GM10266 (cell line): ENCODE measurements at regions not wholly inside any gene's neighbourhood (a gene's known extent, or its start where the extent isn't known, plus 50 kb on each side); places are given as distances from the start of the nearest gene placed in this dataset.

Source experiments
- DNase-seq: peaks from one replicate; pipeline ENCODE4 v3.0.0; 2012; ENCODE audit errors: extremely low spot score
- TF ChIP-seq, protein P1 (sequence below): IDR thresholded peaks from 2 replicates; pipeline ENCODE4 v1.5.1; 2012; ENCODE audit warnings: mild to moderate bottlenecking, low read depth; ENCODE audit not compliant: control insufficient read depth, insufficient read depth; ENCODE audit errors: missing control alignments

DNA sequence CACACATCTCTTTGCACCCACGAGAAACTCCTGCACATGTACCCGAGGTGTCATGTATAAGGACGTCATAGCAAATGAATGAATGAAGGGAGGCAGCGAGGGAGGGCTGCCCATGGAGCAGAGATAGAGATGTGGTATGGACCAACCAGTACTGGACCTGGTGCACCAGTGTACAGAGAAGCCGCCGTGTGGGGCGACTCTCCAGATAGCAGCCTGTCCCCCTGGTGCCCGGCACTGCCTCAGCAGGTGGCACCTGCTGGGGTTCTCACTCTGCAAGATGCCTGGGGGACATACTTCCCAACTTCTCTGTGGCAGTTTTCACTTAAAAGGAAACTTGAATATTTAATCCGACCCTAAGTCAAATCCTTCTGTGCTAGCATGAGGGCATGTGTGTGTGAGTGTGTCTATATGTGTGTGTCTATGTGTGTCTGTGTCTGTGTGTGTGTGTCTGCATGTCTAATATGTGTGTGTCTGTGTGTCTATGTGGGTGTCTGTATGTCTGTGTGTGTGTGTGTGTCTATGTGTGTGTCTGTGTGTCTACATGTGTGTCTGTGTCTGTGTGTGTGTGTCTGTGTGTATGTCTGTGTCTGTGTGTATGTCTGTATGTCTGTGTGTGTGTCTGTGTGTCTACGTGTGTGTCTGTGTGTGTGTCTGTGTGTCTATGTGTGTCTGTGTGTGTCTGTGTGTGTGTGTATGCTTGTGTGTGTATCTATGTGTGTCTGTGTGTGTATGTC, 132.0 kb downstream of the RNASET2 start:
- TF ChIP-seq, protein P1, sequence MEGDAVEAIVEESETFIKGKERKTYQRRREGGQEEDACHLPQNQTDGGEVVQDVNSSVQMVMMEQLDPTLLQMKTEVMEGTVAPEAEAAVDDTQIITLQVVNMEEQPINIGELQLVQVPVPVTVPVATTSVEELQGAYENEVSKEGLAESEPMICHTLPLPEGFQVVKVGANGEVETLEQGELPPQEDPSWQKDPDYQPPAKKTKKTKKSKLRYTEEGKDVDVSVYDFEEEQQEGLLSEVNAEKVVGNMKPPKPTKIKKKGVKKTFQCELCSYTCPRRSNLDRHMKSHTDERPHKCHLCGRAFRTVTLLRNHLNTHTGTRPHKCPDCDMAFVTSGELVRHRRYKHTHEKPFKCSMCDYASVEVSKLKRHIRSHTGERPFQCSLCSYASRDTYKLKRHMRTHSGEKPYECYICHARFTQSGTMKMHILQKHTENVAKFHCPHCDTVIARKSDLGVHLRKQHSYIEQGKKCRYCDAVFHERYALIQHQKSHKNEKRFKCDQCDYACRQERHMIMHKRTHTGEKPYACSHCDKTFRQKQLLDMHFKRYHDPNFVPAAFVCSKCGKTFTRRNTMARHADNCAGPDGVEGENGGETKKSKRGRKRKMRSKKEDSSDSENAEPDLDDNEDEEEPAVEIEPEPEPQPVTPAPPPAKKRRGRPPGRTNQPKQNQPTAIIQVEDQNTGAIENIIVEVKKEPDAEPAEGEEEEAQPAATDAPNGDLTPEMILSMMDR, result no peak
- DNase-seq, result no peak

DNA sequence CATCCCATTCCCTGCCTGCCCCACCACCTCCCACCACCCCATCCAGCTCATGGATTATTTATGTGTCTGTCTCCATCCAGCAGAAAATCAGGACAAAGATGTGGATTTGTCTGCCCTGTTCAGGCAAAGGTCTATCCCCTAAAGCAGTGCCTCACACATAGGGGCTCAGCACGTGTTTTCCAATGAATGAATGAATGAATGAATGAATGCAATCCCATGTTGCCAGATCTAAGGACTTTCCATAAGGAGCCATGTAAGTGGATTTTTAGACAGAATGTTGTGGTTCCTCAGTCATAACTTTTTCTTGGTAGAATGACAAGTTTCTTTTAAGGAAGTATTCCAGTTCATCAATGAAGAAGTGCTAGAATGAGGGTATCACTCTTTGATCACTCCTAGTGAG, 133.7 kb downstream of the RNASET2 start:
- DNase-seq, result no peak
- TF ChIP-seq, protein P1, result no peak

DNA sequence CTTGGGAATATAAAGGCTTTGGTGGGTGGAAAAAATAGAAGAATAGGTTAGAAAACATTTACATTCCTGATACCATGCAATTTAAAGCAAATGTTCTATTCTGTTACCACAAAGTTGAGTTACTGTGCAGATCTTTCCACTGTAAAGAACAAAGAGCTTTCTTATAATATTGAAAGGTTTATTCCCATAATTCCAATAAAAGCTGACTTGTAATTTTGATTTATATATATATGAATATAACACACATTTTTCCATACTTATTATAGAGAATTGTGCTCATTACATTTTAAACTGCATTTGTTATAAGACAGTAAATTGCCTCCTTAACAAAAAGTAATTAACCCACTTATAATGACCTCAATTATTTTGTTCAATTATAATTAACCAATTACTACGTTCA, 135.9 kb downstream of the RNASET2 start:
- TF ChIP-seq, protein P1, result no peak
- DNase-seq, result no peak

DNA sequence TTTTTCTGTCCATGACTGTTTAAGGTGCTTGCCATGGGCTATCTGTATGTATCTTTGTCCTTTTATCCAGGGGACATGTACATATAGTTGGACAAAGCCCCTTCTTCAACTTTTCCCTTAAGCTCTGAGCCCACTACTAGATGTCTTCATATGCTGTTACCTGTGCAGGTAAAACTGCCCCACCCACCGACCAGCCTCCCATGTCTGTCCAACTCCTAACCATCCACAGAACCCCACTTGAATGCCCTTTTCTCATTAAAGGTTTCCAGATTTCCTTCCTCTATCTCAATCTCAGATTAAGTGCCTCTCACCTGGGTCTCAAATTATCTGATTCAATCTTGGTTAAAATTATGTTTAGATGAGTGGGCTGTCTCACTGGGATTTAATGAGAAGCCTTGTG, 136.3 kb downstream of the RNASET2 start:
- no peak for DNase-seq

DNA sequence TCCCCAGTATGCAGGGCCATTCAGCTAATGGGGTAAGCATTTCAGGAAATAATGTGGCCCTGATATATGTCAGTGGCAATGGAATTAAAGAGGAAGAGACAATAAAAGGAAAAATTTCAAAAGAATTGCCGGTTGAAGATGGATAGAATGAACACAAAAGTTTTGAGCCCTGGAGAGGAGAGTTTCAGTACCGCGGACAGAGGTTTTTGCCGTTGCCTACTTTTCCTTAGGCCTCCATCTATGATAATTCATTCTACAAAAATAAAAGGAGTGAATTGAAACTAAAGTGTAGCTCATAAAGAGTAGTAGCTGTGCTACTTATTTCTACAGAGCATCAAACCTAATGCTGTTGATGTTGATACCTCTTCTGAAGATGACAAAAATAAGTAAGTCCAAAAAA, 140.7 kb downstream of the RNASET2 start:
- TF ChIP-seq, protein P1, result no peak
- no peak for DNase-seq

More for the DNA sequence above, 136.3 kb downstream of the RNASET2 start:
- TF ChIP-seq, protein P1, result no peak

GRCh38 chr6:166814390-166814789, 142.0 kb downstream of the RNASET2 start:
- TF ChIP-seq, protein P1, result no peak
- no peak for DNase-seq

DNA sequence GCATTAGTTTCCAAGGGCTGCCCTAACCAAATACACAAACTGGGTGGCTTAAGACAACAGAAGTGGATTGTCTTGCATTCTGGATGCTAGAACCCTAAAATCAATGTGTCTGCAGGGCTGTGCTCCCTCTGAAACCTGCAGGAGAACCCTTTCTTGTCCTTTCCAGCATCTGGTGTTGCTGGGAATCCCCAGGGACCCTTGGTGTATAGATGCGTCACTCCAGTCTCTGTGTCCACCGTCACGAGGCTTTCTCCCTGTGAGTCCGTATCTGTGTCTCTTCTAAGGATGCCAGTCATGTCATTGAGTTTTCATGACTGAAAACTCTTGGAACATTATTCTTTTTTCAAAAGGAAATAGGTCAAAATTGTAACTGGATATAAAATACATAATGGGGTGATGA, 142.9 kb downstream of the RNASET2 start:
- no peak for DNase-seq
- TF ChIP-seq, protein P1, result no peak
